Stomach (tissue), 8 donors: ENCODE measurements at regions not wholly inside any gene's neighbourhood (a gene's known extent, or its start where the extent isn't known, plus 50 kb on each side); places are given as distances from the start of the nearest gene placed in this dataset.

Source experiments
- DNase-seq, 2 donors: peaks; one replicate each; pipeline versions ENCODE4 v3.0.0 to v3.0.0-alpha.2; 2013 to 2019
- H3K27ac ChIP-seq, 5 donors: fragments of 200-600 bp in 4 of 5; sonication (generic) in 4 of 5; one replicate each; pipeline ENCODE4 v1.5.1; 2013 to 2019; ENCODE audit warnings: mild to moderate bottlenecking in 1 of 5, moderate library complexity in 1 of 5
- H3K27me3 ChIP-seq, 3 donors: fragments of 200-600 bp; sonication (generic); one replicate each; pipeline ENCODE4 v1.5.1; 2017 to 2019; ENCODE audit warnings: mixed run types in 1 of 3
- H3K36me3 ChIP-seq, 4 donors: fragments of 200-600 bp; sonication (generic); 1 replicate in 3 of 4; 2 replicates in 1 of 4; pipeline ENCODE4 v1.5.1; 2016 to 2019
- H3K4me1 ChIP-seq, 4 donors: fragments of 200-600 bp; sonication (generic); one replicate each; pipeline ENCODE4 v1.5.1; 2016 to 2019
- H3K4me3 ChIP-seq, 4 donors: fragments of 200-600 bp; sonication (generic) in 3 of 4; one replicate each; pipeline ENCODE4 v1.5.1; 2016 to 2019; ENCODE audit warnings: mild to moderate bottlenecking in 1 of 4
- H3K9me3 ChIP-seq, 4 donors: fragments of 200-600 bp; sonication (generic); one replicate each; pipeline ENCODE4 v1.5.1; 2016 to 2019
- CTCF ChIP-seq, 7 experiments: fragments of 450-650 bp in 4 of 7; fragments of 200-600 bp in 3 of 7; sonication (generic) in 3 of 7; IDR thresholded peaks; one replicate each; pipeline ENCODE4 v1.5.1; 2016 to 2019; ENCODE audit warnings: antibody characterized with exemption in 7 of 7, control low read depth in 2 of 7, mild to moderate bottlenecking in 1 of 7
- EP300 ChIP-seq: sonication (generic); formaldehyde crosslinking; IDR thresholded peaks from one replicate; pipeline ENCODE4 v1.6.1; 2017; ENCODE audit warnings: antibody characterized with exemption
- POLR2A ChIP-seq, 4 donors: fragments of 450-650 bp; IDR thresholded peaks; one replicate each; pipeline ENCODE4 v1.6.1; 2016; ENCODE audit warnings: antibody characterized with exemption in 4 of 4, control low read depth in 2 of 4, mild to moderate bottlenecking in 1 of 4, moderate library complexity in 1 of 4
- POLR2AphosphoS5 ChIP-seq, 3 donors: sonication (generic); formaldehyde crosslinking; IDR thresholded peaks; one replicate each; pipeline ENCODE4 v1.6.1; 2016; ENCODE audit warnings: antibody characterized with exemption in 3 of 3
- WGBS, 5 donors: extraction: QIAGEN DNeasy Blood & Tissue Kit in 3 of 5; methylation state at CpG; one replicate each; pipeline versions ENCODE4 v1.1.5 to v1.1.7; 2013 to 2018; 5-methylcytosine and 5-hydroxymethylcytosine counted together
- intact Hi-C: fragments of 100-400 bp; cut with DNase I; formaldehyde crosslinking; loops from one replicate; pipeline ENCODE4 v1.15.1; 2023; ENCODE audit warnings: low total_unique reads
- donor health status: healthy with polysubstance abuse.
- donor health status: Bipolar disorder and iron deficiency.
- donor health status: healthy.

GRCh38 chr2:119062179-119062578 lies 96.4 kb downstream of the C1QL2 start:
- Histone ChIP-seq H3K27me3 (peaks cover 0 to 3% (median 0%) of the 10 kb centered on the region in 3 donors), H3K27ac (no peak overlapping the region), H3K9me3 (peaks cover 0 to 6% (median 0%) of the 10 kb centered on the region in 4 donors), H3K36me3 (no peaks in the 10 kb centered on the region), H3K4me3 (no peak overlapping the region), H3K4me1 (peaks cover 0 to 5% (median 0%) of the 10 kb centered on the region in 4 donors)
- TF ChIP-seq POLR2AphosphoS5 (IDR thresholded peaks at IDR 0.05) (no peak), POLR2A (IDR thresholded peaks at IDR 0.05) (no peak), CTCF (IDR thresholded peaks at IDR 0.05) (no peak), EP300 (no peak)
- WGBS, 5 donors, result 49 to 78% (median 60%) methylated on average over 2 of the region's 2 CpGs
- intact Hi-C loops, result no loop called here
- no peak for DNase-seq

- Histone ChIP-seq H3K27me3 (no peaks in the 10 kb centered on the region), H3K9me3 (peaks cover 0 to 13% (median 11%) of the 10 kb centered on the region in 4 donors), H3K27ac (no peak overlapping the region), H3K4me1 (peaks cover 0 to 5% (median 0%) of the 10 kb centered on the region in 4 donors), H3K36me3 (no peaks in the 10 kb centered on the region), H3K4me3 (no peak overlapping the region)
- DNase-seq, result no peak
- intact Hi-C loops, result no loop called here
- WGBS, 5 donors, result 76 to 86% (median 79%) methylated on average over 5 of the region's 5 CpGs
- no peak for TF ChIP-seq CTCF (IDR thresholded peaks at IDR 0.05)
- TF ChIP-seq EP300, result no peak
- TF ChIP-seq POLR2A (IDR thresholded peaks at IDR 0.05), result no peak
- no peak for TF ChIP-seq POLR2AphosphoS5 (IDR thresholded peaks at IDR 0.05)
Observed at GRCh38 chr2:119059940-119060339, 98.6 kb downstream of the C1QL2 start.

- TF ChIP-seq POLR2A (IDR thresholded peaks at IDR 0.05) (no peak), CTCF (IDR thresholded peaks at IDR 0.05) (no peak), POLR2AphosphoS5 (IDR thresholded peaks at IDR 0.05) (no peak), EP300 (no peak)
- peaks cover 0 to 5% (median 0%) of the 10 kb centered on the region in 4 donors for H3K4me1 ChIP-seq
- 60 to 74% (median 63%) methylated on average over 4 to 6 of the region's 6 CpGs for WGBS, 5 donors
- no peak overlapping the region for H3K27ac ChIP-seq
- H3K36me3 ChIP-seq, result no peaks in the 10 kb centered on the region
- intact Hi-C loops, result no loop called here
- H3K4me3 ChIP-seq, result no peak overlapping the region
- DNase-seq, result no peak
- H3K27me3 ChIP-seq, result no peaks in the 10 kb centered on the region
- H3K9me3 ChIP-seq, result peaks cover 0 to 18% (median 17%) of the 10 kb centered on the region in 4 donors
Observed at GRCh38 chr2:119059287-119059686, 99.3 kb downstream of the C1QL2 start.

GRCh38 chr2:119053700-119054436 lies 104.7 kb downstream of the C1QL2 start:
- Histone ChIP-seq H3K27me3 (peaks cover 0 to 11% (median 0%) of the 10 kb centered on the region in 3 donors), H3K4me3 (no peak overlapping the region), H3K4me1 (no peaks in the 10 kb centered on the region), H3K36me3 (no peaks in the 10 kb centered on the region), H3K27ac (no peak overlapping the region), H3K9me3 (peaks cover 0 to 26% (median 18%) of the 10 kb centered on the region in 4 donors)
- intact Hi-C loops, result no loop called here
- WGBS, 5 donors, result 82 to 94% (median 89%) methylated on average over 6 of the region's 6 CpGs
- TF ChIP-seq CTCF (IDR thresholded peaks at IDR 0.05) (no peak), POLR2A (IDR thresholded peaks at IDR 0.05) (no peak), POLR2AphosphoS5 (IDR thresholded peaks at IDR 0.05) (no peak), EP300 (no peak)
- DNase-seq, result no peak
